ENCODE measurements at regions not wholly inside any gene's neighbourhood (a gene's known extent, or its start where the extent isn't known, plus 50 kb on each side); places are given as distances from the start of the nearest gene placed in this dataset.

DNA sequence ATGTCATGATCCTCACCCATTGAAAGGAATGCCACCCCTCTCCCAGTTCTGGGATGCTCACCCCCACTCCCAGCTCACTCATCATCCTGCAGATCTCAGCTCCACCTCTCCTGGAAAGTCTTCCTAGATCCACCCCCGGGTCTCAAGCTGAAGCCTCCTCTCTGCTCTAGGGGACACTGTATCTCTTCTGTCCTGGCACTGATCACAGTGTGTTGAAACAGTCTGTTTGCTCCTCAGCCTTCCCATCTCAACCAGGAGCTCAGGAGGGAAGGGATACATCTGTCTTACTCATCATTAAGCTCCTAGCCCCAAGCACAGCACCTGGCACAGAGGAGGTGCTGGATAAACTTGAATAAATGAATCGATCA is 80.1 kb downstream of the MRPL14 start:
- WGBS (ENCODE audit: extremely low coverage, insufficient read length, low lambda C conversion rate) = no CpG with 5 or more reads among the region's 2 CpGs
- Histone ChIP-seq H3K27me3 (ENCODE audit: insufficient read depth, low read length) (no peaks in the 10 kb centered on the region), H3K4me1 (ENCODE audit: insufficient read depth, low read length) (peaks cover 3% of the 10 kb centered on the region; the same call in 1 of the 2 replicates), H3K23me2 (ENCODE audit: insufficient read length, low read depth, low read length, poor library complexity, severe bottlenecking) (no peaks in the 10 kb centered on the region), H4K20me1 (ENCODE audit: control insufficient read depth, insufficient read depth, insufficient read length) (no peaks in the 10 kb centered on the region), H2BK12ac (ENCODE audit: insufficient read length, low read depth, low read length) (no peak overlapping the region), H2BK120ac (ENCODE audit: low read depth, low read length, poor library complexity, severe bottlenecking) (no peak overlapping the region), H4K8ac (replicated peaks; ENCODE audit: insufficient read length, low read depth, low read length) (no peak overlapping the region), H3K27ac (ENCODE audit: insufficient read length, low read depth, low read length) (no peak overlapping the region), H3K18ac (ENCODE audit: insufficient read length, low read depth, low read length) (no peak overlapping the region), H3K23ac (ENCODE audit: insufficient read length, low read depth, low read length) (no peak overlapping the region), H3K4ac (ENCODE audit: low read depth, low read length) (no peak overlapping the region), H3K4me2 (ENCODE audit: insufficient read depth, insufficient read length, low read length) (no peak overlapping the region), H3K79me2 (ENCODE audit: insufficient read depth, low read length) (no peaks in the 10 kb centered on the region), H2BK20ac (ENCODE audit: low read depth, low read length, poor library complexity, severe bottlenecking) (no peak overlapping the region), H3K9ac (ENCODE audit: extremely low read depth, insufficient read length, low read length) (no peak overlapping the region), H2AFZ (ENCODE audit: low read length) (no peak overlapping the region), H2BK5ac (ENCODE audit: insufficient read length, low read length) (no peak overlapping the region), H4K91ac (ENCODE audit: insufficient read length, low read depth, low read length) (no peak overlapping the region), H3K56ac (ENCODE audit: insufficient read length, low read depth, low read length) (no peak overlapping the region), H3K79me1 (ENCODE audit: insufficient read depth, low read depth, low read length, poor library complexity, severe bottlenecking) (no peaks in the 10 kb centered on the region), H3K14ac (ENCODE audit: insufficient read depth, low read length) (no peak overlapping the region), H3T11ph (ENCODE audit: low read length) (no peak overlapping the region), H2BK15ac (ENCODE audit: low read depth, low read length) (no peak overlapping the region), H2AK5ac (ENCODE audit: insufficient read length, low read length) (no peak overlapping the region), H3K9me3 (ENCODE audit: control insufficient read depth, low read depth, low read length) (no peaks in the 10 kb centered on the region), H4K5ac (ENCODE audit: insufficient read length, low read depth, low read length) (no peak overlapping the region)
- TF ChIP-seq, protein P1, sequence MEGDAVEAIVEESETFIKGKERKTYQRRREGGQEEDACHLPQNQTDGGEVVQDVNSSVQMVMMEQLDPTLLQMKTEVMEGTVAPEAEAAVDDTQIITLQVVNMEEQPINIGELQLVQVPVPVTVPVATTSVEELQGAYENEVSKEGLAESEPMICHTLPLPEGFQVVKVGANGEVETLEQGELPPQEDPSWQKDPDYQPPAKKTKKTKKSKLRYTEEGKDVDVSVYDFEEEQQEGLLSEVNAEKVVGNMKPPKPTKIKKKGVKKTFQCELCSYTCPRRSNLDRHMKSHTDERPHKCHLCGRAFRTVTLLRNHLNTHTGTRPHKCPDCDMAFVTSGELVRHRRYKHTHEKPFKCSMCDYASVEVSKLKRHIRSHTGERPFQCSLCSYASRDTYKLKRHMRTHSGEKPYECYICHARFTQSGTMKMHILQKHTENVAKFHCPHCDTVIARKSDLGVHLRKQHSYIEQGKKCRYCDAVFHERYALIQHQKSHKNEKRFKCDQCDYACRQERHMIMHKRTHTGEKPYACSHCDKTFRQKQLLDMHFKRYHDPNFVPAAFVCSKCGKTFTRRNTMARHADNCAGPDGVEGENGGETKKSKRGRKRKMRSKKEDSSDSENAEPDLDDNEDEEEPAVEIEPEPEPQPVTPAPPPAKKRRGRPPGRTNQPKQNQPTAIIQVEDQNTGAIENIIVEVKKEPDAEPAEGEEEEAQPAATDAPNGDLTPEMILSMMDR (conservative IDR thresholded peaks at IDR 0.05) = no peak
- Mint-ChIP-seq H3K9me3 (no peaks in the 10 kb centered on the region), H3K4me1 (peaks cover 17 to 20% of the 10 kb centered on the region in 2 experiments), H3K36me3 (ENCODE audit: insufficient read depth in 1 of 3, low read depth in 3 of 3) (no peaks in the 10 kb centered on the region), H3K4me3 (no peak overlapping the region), H3K27ac (no peak overlapping the region), H3K27me3 (ENCODE audit: low read depth) (peaks cover 5% of the 10 kb centered on the region; the same call in 1 of the 2 replicates)
- DNase-seq = no peak
